LNCAP (cell line): ENCODE measurements at regions not wholly inside any gene's neighbourhood (a gene's known extent, or its start where the extent isn't known, plus 50 kb on each side); places are given as distances from the start of the nearest gene placed in this dataset.

Experiments
- TF ChIP-seq, protein P1 (sequence below): fragments of 450-650 bp; IDR thresholded peaks from 2 replicates; pipeline ENCODE4 v1.5.1; 2017; ENCODE audit warnings: mild to moderate bottlenecking

DNA sequence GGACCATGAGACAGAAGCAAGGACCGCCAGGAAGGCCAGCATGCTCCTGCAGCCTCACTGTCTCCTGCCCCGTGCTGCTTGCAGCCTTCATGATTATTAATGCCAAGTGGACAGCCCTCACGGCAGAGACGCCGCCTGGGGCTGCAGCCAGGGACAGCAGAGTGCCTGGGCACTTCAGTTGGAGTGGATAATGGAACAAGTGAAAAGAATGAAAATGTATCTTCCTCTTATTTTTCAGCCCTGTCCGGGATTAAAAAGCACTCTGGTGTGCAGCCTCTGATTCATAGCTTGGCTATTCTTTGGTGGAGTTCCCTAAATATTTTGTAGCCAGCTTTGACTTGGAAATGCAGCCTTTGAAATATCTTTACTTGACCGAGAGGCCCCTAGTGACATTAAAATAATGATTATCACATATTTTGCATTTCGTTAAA lies 1404.2 kb downstream of the BRD1 start:
- TF ChIP-seq, protein P1, sequence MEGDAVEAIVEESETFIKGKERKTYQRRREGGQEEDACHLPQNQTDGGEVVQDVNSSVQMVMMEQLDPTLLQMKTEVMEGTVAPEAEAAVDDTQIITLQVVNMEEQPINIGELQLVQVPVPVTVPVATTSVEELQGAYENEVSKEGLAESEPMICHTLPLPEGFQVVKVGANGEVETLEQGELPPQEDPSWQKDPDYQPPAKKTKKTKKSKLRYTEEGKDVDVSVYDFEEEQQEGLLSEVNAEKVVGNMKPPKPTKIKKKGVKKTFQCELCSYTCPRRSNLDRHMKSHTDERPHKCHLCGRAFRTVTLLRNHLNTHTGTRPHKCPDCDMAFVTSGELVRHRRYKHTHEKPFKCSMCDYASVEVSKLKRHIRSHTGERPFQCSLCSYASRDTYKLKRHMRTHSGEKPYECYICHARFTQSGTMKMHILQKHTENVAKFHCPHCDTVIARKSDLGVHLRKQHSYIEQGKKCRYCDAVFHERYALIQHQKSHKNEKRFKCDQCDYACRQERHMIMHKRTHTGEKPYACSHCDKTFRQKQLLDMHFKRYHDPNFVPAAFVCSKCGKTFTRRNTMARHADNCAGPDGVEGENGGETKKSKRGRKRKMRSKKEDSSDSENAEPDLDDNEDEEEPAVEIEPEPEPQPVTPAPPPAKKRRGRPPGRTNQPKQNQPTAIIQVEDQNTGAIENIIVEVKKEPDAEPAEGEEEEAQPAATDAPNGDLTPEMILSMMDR, result no peak

DNA sequence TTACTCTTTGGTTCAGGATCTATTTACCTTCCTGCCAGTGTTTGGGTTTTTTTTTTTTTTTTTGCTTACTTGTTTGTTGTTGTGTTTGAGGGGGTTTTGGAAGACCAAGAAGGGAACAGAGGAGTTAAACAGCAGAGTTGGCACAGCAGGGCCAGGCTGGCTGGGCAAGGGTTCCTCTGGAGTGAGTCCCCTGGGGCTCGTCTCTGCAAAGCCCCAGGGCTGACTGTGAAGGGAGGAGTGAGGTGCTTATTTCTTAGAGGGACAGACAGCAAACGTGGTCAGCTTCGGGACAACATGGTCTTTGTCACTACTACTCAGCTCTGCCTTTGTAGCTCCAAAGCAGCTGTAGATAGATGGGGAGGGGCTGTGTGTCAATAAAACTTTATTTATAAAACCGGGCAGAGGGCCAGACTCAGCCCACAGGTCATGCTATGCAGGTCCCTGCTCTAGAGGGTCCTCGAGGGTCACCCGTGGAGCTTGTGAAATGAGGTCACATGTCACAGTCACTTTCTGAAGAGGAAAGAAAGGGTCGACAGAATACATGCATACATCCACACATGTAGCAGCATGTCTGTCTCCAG lies 1404.7 kb downstream of the BRD1 start:
- TF ChIP-seq, protein P1, result no peak

DNA sequence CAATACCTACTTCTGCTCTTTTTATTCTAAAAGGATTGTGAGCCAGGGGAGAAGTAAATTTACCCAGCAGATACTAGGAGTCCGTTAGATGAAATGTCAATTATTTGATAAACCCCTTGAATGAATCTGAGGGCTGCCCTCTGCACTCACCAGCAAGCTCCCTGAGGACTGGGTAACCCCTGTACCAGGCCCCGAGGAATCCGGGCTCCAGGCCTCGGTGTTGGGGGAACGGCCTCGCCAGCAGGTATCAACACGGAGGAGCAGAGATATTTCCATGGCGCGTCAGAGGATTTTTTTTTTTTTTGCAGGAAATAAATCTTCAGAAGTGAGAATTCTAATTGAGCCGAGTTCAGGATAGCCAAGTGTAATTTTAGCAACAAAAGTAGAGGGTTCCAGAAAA lies 1408.8 kb downstream of the BRD1 start:
- TF ChIP-seq, protein P1, result no peak

DNA sequence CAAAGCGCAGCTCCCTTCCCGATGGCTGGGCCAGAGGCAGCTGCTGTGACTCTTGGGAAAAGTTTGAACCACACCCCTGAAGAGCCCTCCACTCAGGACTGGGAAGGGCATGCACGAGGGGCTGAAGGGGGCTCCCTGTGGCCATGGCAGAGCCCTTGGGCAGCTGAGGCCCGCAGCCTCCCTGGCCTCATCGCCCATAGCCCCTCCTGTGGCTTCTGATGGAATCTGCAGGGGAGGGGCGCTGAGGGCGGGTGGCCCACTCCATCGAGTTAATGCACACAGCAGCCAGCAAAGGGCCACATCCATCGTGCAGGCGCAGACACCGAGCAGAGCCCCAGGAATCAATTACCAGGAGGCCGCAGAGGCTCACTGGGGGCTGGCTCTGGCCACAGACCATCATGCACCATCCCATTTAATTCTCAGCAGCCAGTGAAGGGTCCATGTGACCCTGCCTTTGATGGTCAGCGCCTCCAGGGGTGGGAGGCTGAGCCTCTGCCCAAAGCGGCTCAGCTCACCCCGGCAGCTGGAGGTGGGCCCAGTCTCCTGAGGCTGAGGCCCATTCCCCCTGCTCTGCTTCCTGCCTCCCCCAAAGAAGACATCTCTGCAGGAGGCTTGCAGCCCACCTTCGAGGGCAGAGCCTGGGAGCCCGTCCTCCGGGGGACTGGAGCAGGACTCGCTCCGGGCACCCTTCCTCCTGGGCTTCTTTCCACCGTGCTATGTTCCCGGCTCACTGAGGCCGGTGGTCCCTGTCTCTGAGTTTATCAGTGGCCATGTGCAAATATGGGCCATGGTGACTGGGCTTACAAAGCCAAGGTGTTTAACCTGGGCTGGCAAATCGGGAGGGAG lies 1410.2 kb downstream of the BRD1 start:
- TF ChIP-seq, protein P1, result no peak

DNA sequence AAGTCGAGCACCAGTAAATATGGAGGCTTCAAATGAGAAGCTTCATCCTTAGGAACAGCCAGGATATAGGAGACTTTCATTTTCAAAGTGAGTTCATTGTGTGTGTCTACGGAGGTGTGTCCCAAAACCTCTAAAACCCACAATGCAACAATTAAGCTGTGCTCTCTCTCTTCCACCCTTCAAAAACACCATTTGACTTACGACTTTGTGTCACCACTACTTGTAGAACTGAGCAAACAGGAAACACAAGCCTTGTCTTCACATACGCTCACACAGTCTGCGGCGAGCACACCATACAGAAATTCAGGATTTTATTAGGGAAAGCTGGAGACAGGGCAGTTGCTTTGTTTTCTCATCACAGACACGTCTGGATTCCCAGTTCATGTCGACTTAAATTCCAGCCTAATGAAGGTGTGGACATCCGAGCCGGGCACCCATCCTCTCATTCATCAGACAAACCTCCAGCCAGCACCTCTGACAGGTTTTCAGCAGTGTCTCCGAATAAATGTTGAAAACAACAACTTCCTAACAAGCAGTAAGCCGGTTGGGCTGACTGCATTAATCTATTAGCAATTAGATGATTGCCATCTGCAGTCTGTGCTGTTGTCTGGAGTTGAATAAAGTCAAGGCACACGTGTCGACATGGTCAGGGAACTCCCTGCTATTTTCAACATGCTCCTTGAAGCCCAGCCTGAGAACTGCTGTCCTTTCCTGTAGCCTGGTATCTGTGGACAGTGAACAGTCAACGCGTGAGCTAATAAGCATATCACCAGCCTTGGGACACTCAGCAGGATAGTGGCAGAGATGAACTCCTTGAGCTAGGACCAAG lies 1411.1 kb downstream of the BRD1 start:
- TF ChIP-seq, protein P1, result no peak

DNA sequence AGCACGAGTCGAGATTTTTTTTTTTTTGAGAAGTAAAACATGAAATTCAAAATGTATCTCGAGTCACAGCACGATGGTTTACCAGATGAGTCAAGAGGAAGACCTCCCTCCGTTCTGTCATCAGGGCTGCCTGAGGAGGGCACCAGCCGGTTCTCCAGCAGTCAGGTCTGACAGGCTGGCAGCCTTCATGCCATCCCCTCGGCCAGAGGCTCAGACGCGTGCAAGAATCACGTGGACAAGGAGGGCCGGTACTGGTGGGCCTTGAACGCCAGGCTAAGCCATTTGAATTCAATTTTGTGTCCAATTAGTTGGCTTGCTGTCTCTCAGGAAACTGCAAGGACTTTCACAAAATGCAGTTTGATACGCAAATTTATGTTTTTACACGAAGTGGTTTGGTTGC lies 1412.2 kb downstream of the BRD1 start:
- TF ChIP-seq, protein P1, result no peak

DNA sequence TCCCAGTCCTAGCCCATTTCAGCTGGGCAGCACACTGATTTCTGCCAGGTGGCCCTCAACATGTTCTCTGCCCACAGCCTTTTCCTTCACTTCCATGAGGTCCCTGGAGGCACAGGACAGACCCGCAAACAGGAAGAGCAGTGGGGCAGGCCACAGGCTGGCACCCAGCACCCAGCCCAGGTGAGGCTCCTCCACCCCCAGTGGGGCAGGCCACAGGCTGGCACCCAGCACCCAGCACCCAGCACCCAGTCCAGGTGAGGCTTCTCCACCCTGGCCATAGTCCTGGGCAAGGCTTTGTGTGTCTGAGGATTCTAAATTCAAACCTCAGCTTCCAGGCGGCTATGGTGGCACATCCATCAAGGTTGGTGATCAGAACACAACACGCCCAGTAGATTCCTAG lies 1413.0 kb downstream of the BRD1 start:
- TF ChIP-seq, protein P1, result no peak
